Immature natural killer cell (primary cell): ENCODE measurements at regions not wholly inside any gene's neighbourhood (a gene's known extent, or its start where the extent isn't known, plus 50 kb on each side); places are given as distances from the start of the nearest gene placed in this dataset.

Experiments used
- DNase-seq, 3 donors: peaks; one replicate each; pipeline ENCODE4 v3.0.0; 2022; ENCODE audit warnings: mixed read lengths in 1 of 3
- H3K27ac Mint-ChIP-seq, 6 donors: one replicate each; pipeline ENCODE4 v1.8.0; 2020; ENCODE audit warnings: mixed read lengths in 6 of 6, mild to moderate bottlenecking in 5 of 6, inconsistent platforms in 4 of 6, moderate library complexity in 3 of 6
- H3K27me3 Mint-ChIP-seq, 3 donors: one replicate each; pipeline ENCODE4 v1.8.0; 2020 to 2021; ENCODE audit warnings: low read depth in 3 of 3, mild to moderate bottlenecking in 3 of 3, mixed read lengths in 3 of 3, moderate library complexity in 3 of 3, inconsistent platforms in 1 of 3
- H3K36me3 Mint-ChIP-seq, 3 donors: one replicate each; pipeline ENCODE4 v1.8.0; 2020; ENCODE audit warnings: mixed read lengths in 3 of 3, inconsistent platforms in 2 of 3, mild to moderate bottlenecking in 2 of 3
- H3K4me1 Mint-ChIP-seq, 2 donors: one replicate each; pipeline ENCODE4 v1.8.0; 2020; ENCODE audit warnings: inconsistent platforms in 2 of 2, mild to moderate bottlenecking in 2 of 2, mixed read lengths in 2 of 2, moderate library complexity in 1 of 2
- H3K4me3 Mint-ChIP-seq, 5 donors: one replicate each; pipeline ENCODE4 v1.8.0; 2020; ENCODE audit warnings: mild to moderate bottlenecking in 5 of 5, mixed read lengths in 5 of 5, inconsistent platforms in 3 of 5, moderate library complexity in 3 of 5
- H3K9me3 Mint-ChIP-seq, 6 donors: one replicate each; pipeline ENCODE4 v1.8.0; 2020; ENCODE audit warnings: mild to moderate bottlenecking in 6 of 6, mixed read lengths in 6 of 6, inconsistent platforms in 4 of 6, moderate library complexity in 3 of 6

- no peak for DNase-seq
- Mint-ChIP-seq H3K9me3 (peaks cover 0 to 4% (median 4%) of the 10 kb centered on the region in 6 donors), H3K4me3 (no peak overlapping the region), H3K27me3 (peaks cover 0 to 3% (median 0%) of the 10 kb centered on the region in 3 donors), H3K4me1 (no peaks in the 10 kb centered on the region), H3K36me3 (no peaks in the 10 kb centered on the region), H3K27ac (no peak overlapping the region)
These were observed 100.7 kb upstream of the ZNF469 start for GRCh38 chr16:88281858-88282563.

GRCh38 chr16:88282564-88283395 lies 100.0 kb upstream of the ZNF469 start:
- Mint-ChIP-seq H3K36me3 (no peaks in the 10 kb centered on the region), H3K9me3 (peaks cover 0 to 8% (median 4%) of the 10 kb centered on the region in 6 donors), H3K4me1 (no peaks in the 10 kb centered on the region), H3K4me3 (no peak overlapping the region), H3K27ac (no peak overlapping the region), H3K27me3 (peaks cover 0 to 3% (median 0%) of the 10 kb centered on the region in 3 donors)
- no peak for DNase-seq

GRCh38 chr16:88283596-88283995 lies 99.2 kb upstream of the ZNF469 start:
- Mint-ChIP-seq H3K4me1 (no peaks in the 10 kb centered on the region), H3K9me3 (peaks cover 0 to 8% (median 4%) of the 10 kb centered on the region in 6 donors), H3K36me3 (no peaks in the 10 kb centered on the region), H3K4me3 (no peak overlapping the region), H3K27ac (no peak overlapping the region), H3K27me3 (peaks cover 0 to 3% (median 0%) of the 10 kb centered on the region in 3 donors)
- DNase-seq, result no peak

GRCh38 chr16:88284101-88284500 lies 98.7 kb upstream of the ZNF469 start:
- Mint-ChIP-seq H3K4me3 (no peak overlapping the region), H3K36me3 (no peaks in the 10 kb centered on the region), H3K9me3 (peaks cover 0 to 8% (median 4%) of the 10 kb centered on the region in 6 donors), H3K27ac (no peak overlapping the region), H3K27me3 (peaks cover 0 to 3% (median 0%) of the 10 kb centered on the region in 3 donors), H3K4me1 (no peaks in the 10 kb centered on the region)
- DNase-seq, result no peak

- H3K4me3 Mint-ChIP-seq, result no peak overlapping the region
- no peaks in the 10 kb centered on the region for H3K36me3 Mint-ChIP-seq
- peaks cover 0 to 3% (median 0%) of the 10 kb centered on the region in 3 donors for H3K27me3 Mint-ChIP-seq
- DNase-seq, result no peak
- peaks cover 0 to 8% (median 4%) of the 10 kb centered on the region in 6 donors for H3K9me3 Mint-ChIP-seq
- no peaks in the 10 kb centered on the region for H3K4me1 Mint-ChIP-seq
- no peak overlapping the region for H3K27ac Mint-ChIP-seq
These were observed 97.9 kb upstream of the ZNF469 start for GRCh38 chr16:88284626-88285513.

- Mint-ChIP-seq H3K4me1 (no peaks in the 10 kb centered on the region), H3K27me3 (peaks cover 0 to 3% (median 0%) of the 10 kb centered on the region in 3 donors), H3K36me3 (no peaks in the 10 kb centered on the region), H3K27ac (no peak overlapping the region), H3K9me3 (peaks cover 0 to 8% (median 4%) of the 10 kb centered on the region in 6 donors), H3K4me3 (no peak overlapping the region)
- DNase-seq, result no peak
These were observed 97.3 kb upstream of the ZNF469 start for GRCh38 chr16:88285514-88285822.

GRCh38 chr16:88286301-88286923 lies 96.3 kb upstream of the ZNF469 start:
- DNase-seq, result no peak
- no peak overlapping the region for H3K4me3 Mint-ChIP-seq
- no peak overlapping the region for H3K27ac Mint-ChIP-seq
- peaks cover 0 to 3% (median 0%) of the 10 kb centered on the region in 3 donors for H3K27me3 Mint-ChIP-seq
- peaks cover 0 to 8% (median 4%) of the 10 kb centered on the region in 6 donors for H3K9me3 Mint-ChIP-seq
- H3K36me3 Mint-ChIP-seq, result no peaks in the 10 kb centered on the region
- no peaks in the 10 kb centered on the region for H3K4me1 Mint-ChIP-seq

GRCh38 chr16:88287219-88287618 lies 95.5 kb upstream of the ZNF469 start:
- DNase-seq, result no peak
- Mint-ChIP-seq H3K36me3 (no peaks in the 10 kb centered on the region), H3K27me3 (peaks cover 0 to 3% (median 0%) of the 10 kb centered on the region in 3 donors), H3K27ac (no peak overlapping the region), H3K9me3 (peaks cover 0 to 8% (median 4%) of the 10 kb centered on the region in 6 donors), H3K4me1 (no peaks in the 10 kb centered on the region), H3K4me3 (no peak overlapping the region)

- H3K9me3 Mint-ChIP-seq, result peaks cover 0 to 8% (median 4%) of the 10 kb centered on the region in 6 donors
- H3K4me1 Mint-ChIP-seq, result no peaks in the 10 kb centered on the region
- no peak for DNase-seq
- no peaks in the 10 kb centered on the region for H3K36me3 Mint-ChIP-seq
- H3K27ac Mint-ChIP-seq, result no peak overlapping the region
- no peak overlapping the region for H3K4me3 Mint-ChIP-seq
- H3K27me3 Mint-ChIP-seq, result peaks cover 0 to 4% (median 2%) of the 10 kb centered on the region in 3 donors
These were observed 94.5 kb upstream of the ZNF469 start for GRCh38 chr16:88288303-88288702.

GRCh38 chr16:88289001-88289400 lies 93.8 kb upstream of the ZNF469 start:
- DNase-seq, result no peak
- H3K9me3 Mint-ChIP-seq, result peaks cover 0 to 8% (median 4%) of the 10 kb centered on the region in 6 donors
- no peak overlapping the region for H3K27ac Mint-ChIP-seq
- H3K4me1 Mint-ChIP-seq, result no peaks in the 10 kb centered on the region
- no peak overlapping the region for H3K4me3 Mint-ChIP-seq
- peaks cover 0 to 4% (median 2%) of the 10 kb centered on the region in 3 donors for H3K27me3 Mint-ChIP-seq
- H3K36me3 Mint-ChIP-seq, result no peaks in the 10 kb centered on the region

- Mint-ChIP-seq H3K36me3 (no peaks in the 10 kb centered on the region), H3K4me1 (no peaks in the 10 kb centered on the region), H3K27me3 (peaks cover under 1 to 5% (median 2%) of the 10 kb centered on the region in 3 donors), H3K4me3 (no peak overlapping the region), H3K27ac (no peak overlapping the region), H3K9me3 (peaks cover 0 to 8% (median 4%) of the 10 kb centered on the region in 6 donors)
- DNase-seq, result no peak
These were observed 93.2 kb upstream of the ZNF469 start for GRCh38 chr16:88289561-88289960.

GRCh38 chr16:88289968-88290401 lies 92.8 kb upstream of the ZNF469 start:
- peaks cover 3 to 5% (median 4%) of the 10 kb centered on the region in 3 donors for H3K27me3 Mint-ChIP-seq
- H3K9me3 Mint-ChIP-seq, result peaks cover 0 to 8% (median 4%) of the 10 kb centered on the region in 6 donors
- no peak overlapping the region for H3K4me3 Mint-ChIP-seq
- no peaks in the 10 kb centered on the region for H3K4me1 Mint-ChIP-seq
- no peak overlapping the region for H3K27ac Mint-ChIP-seq
- no peaks in the 10 kb centered on the region for H3K36me3 Mint-ChIP-seq
- no peak for DNase-seq
